HL-60 (cell line): ENCODE measurements at regions not wholly inside any gene's neighbourhood (a gene's known extent, or its start where the extent isn't known, plus 50 kb on each side); places are given as distances from the start of the nearest gene placed in this dataset.
"Not testable (repeated sequence)": the region's sequence is repeated elsewhere in the genome, so short reads cannot be mapped to it uniquely, and the experiment has no call there.

Experiments used
- DNase-seq, 2 experiments: peaks; one replicate each; pipeline ENCODE4 v3.0.0-alpha.2; 2010 to 2020; ENCODE audit warnings: low read depth in 1 of 2, low spot score in 1 of 2
- H3K27ac ChIP-seq: fragments of 250-450 bp; sonication (Bioruptor Pico); replicated peaks from 2 replicates; pipeline ENCODE4 v1.5.1; 2020; ENCODE audit warnings: mild to moderate bottlenecking, moderate library complexity
- H3K27me3 ChIP-seq: fragments of 250-450 bp; sonication (Bioruptor Pico); 2 replicates; pipeline ENCODE4 v1.5.1; 2021; ENCODE audit warnings: mild to moderate bottlenecking, moderate library complexity; ENCODE audit not compliant: insufficient read depth, poor library complexity, severe bottlenecking
- H3K4me3 ChIP-seq: replicated peaks from 2 replicates; pipeline ENCODE4 v1.5.1; 2011; ENCODE audit warnings: mild to moderate bottlenecking, control low read depth, low read length; ENCODE audit not compliant: insufficient read depth
- GABPA ChIP-seq: IDR thresholded peaks from 2 replicates; pipeline ENCODE4 v1.6.1; 2012; ENCODE audit warnings: low read depth
- POLR2AphosphoS5 ChIP-seq: IDR thresholded peaks from 2 replicates; pipeline ENCODE4 v1.6.1; 2012; ENCODE audit warnings: low read depth
- REST ChIP-seq: IDR thresholded peaks from 2 replicates; pipeline ENCODE4 v1.6.1; 2012; ENCODE audit warnings: low read depth; ENCODE audit not compliant: insufficient replicate concordance
- SPI1 ChIP-seq: IDR thresholded peaks from 2 replicates; pipeline ENCODE4 v1.6.1; 2012; ENCODE audit warnings: low read depth, mild to moderate bottlenecking, borderline replicate concordance
- TF ChIP-seq, protein P1 (sequence below): IDR thresholded peaks from one replicate; pipeline ENCODE4 v1.5.1; 2011; ENCODE audit warnings: low read length, control low read depth, inconsistent platforms; ENCODE audit not compliant: insufficient read depth

DNA sequence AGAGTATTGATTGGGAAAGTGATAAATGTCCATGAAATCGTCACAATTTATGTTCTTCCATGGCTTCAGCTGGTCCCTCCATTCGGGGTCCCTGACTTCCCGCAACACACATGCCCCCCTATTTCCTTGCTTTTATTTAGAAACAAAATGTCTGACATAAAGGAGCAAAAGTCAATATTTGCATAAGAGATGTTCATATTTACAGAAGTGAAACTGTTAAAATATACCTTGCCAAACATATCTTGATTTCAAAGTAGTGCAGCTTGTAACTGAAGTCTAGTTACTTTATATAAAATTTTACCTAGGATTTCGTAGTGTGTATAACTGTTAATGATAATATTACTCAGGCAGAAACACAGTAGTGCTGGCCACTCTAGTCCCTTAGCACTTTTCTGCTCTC lies 548.9 kb upstream of the ADGRB3 start:
- TF ChIP-seq, protein P1, sequence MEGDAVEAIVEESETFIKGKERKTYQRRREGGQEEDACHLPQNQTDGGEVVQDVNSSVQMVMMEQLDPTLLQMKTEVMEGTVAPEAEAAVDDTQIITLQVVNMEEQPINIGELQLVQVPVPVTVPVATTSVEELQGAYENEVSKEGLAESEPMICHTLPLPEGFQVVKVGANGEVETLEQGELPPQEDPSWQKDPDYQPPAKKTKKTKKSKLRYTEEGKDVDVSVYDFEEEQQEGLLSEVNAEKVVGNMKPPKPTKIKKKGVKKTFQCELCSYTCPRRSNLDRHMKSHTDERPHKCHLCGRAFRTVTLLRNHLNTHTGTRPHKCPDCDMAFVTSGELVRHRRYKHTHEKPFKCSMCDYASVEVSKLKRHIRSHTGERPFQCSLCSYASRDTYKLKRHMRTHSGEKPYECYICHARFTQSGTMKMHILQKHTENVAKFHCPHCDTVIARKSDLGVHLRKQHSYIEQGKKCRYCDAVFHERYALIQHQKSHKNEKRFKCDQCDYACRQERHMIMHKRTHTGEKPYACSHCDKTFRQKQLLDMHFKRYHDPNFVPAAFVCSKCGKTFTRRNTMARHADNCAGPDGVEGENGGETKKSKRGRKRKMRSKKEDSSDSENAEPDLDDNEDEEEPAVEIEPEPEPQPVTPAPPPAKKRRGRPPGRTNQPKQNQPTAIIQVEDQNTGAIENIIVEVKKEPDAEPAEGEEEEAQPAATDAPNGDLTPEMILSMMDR = no peak
- TF ChIP-seq GABPA = no peak
- TF ChIP-seq SPI1 = no peak
- TF ChIP-seq REST = no peak
- no peak for TF ChIP-seq POLR2AphosphoS5
- DNase-seq = no peak
- no peaks in the 10 kb centered on the region for H3K27me3 ChIP-seq
- no peak overlapping the region for H3K27ac ChIP-seq
- no peak overlapping the region for H3K4me3 ChIP-seq

- H3K27ac ChIP-seq, H3K27me3 ChIP-seq, H3K4me3 ChIP-seq, DNase-seq: not testable (repeated sequence)
Measured at GRCh38 chr6:68085599-68085998, 549.5 kb upstream of the ADGRB3 start.

DNA sequence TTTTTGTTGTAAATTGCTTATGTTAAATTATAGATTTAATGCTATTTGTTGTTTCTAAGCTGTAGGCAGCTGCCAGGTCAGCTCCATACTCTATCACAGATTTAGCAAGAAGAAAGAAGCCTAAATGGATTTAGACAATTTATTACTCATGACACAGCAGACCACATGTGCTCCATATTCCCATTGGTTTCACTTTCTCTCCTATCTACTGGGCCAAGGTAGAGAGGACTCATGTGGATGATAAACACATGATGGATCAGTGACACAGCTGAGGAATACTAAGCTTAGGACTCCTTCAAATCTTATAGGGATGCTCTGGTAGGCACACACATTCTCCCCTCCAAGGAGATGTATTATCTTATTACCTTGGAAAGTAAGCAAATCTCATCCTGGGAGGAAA lies 553.0 kb upstream of the ADGRB3 start:
- Histone ChIP-seq H3K27ac (no peak overlapping the region), H3K27me3 (no peaks in the 10 kb centered on the region), H3K4me3 (no peak overlapping the region)
- TF ChIP-seq REST (no peak), POLR2AphosphoS5 (no peak), SPI1 (no peak), GABPA (no peak)
- TF ChIP-seq, protein P1 = no peak
- DNase-seq = no peak

DNA sequence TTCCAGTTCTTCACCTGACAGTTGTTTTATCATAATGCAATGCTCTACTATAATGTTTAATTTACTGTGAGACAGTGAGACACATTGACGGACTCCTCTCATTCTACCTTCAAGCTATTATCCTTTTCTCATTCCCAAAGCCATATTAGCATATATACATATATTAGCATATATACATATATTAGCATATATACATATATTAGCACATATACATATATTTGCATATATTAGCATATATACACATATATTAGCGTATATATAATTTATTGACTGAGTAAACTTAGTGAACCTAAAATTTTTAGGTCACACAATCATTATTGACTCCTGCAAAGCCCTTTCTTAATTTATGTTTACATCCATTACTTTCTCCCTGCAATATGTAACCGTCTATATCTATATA lies 555.0 kb upstream of the ADGRB3 start:
- no peak overlapping the region for H3K27ac ChIP-seq
- DNase-seq = no peak
- no peak overlapping the region for H3K4me3 ChIP-seq
- TF ChIP-seq, protein P1 = no peak
- TF ChIP-seq POLR2AphosphoS5 = no peak
- no peak for TF ChIP-seq SPI1
- no peak for TF ChIP-seq REST
- TF ChIP-seq GABPA = no peak
- H3K27me3 ChIP-seq = no peaks in the 10 kb centered on the region
